HEK293T (cell line): ENCODE measurements at regions not wholly inside any gene's neighbourhood (a gene's known extent, or its start where the extent isn't known, plus 50 kb on each side); places are given as distances from the start of the nearest gene placed in this dataset.

ENCODE experiments used
- CTCF ChIA-PET: fragments of 350-600 bp; formaldehyde crosslinking; extraction: SDS; loops from one replicate; lab custom pipeline; 2021; ENCODE audit warnings: antibody characterized with exemption, inconsistent platforms; lab: Yijun Ruan, JAX
- POLR2A ChIA-PET: fragments of 350-600 bp; formaldehyde crosslinking; extraction: SDS; loops from one replicate; lab custom pipeline; 2020; ENCODE audit warnings: antibody characterized with exemption, inconsistent platforms; lab: Yijun Ruan, JAX
- DNase-seq: peaks from one replicate; pipeline ENCODE4 v3.0.0; 2012; ENCODE audit warnings: mixed read lengths; ENCODE audit errors: extremely low spot score
- ARNT ChIP-seq: fragments of 450-650 bp; IDR thresholded peaks from 2 replicates; pipeline ENCODE4 v1.6.1; 2017; ENCODE audit warnings: mild to moderate bottlenecking
- BHLHE40 ChIP-seq: fragments of 450-650 bp; IDR thresholded peaks from 2 replicates; pipeline ENCODE4 v1.6.1; 2016; ENCODE audit warnings: mild to moderate bottlenecking, moderate library complexity, borderline replicate concordance
- CTBP1 ChIP-seq: fragments of 450-650 bp; IDR thresholded peaks from 2 replicates; pipeline ENCODE4 v1.6.1; 2016; ENCODE audit warnings: borderline replicate concordance
- ELF4 ChIP-seq: fragments of 450-650 bp; IDR thresholded peaks from 2 replicates; pipeline ENCODE4 v1.6.1; 2017; ENCODE audit warnings: antibody characterized with exemption
- FOXA1 ChIP-seq: fragments of 450-650 bp; IDR thresholded peaks from 2 replicates; pipeline ENCODE4 v1.6.1; 2016; ENCODE audit warnings: mild to moderate bottlenecking
- FOXK2 ChIP-seq: fragments of 450-650 bp; IDR thresholded peaks from 2 replicates; pipeline ENCODE4 v1.6.1; 2016; ENCODE audit warnings: mild to moderate bottlenecking
- FOXM1 ChIP-seq: fragments of 450-650 bp; IDR thresholded peaks from 2 replicates; pipeline ENCODE4 v1.6.1; 2017; ENCODE audit warnings: mild to moderate bottlenecking, borderline replicate concordance
- HDGF ChIP-seq: fragments of 450-650 bp; IDR thresholded peaks from 2 replicates; pipeline ENCODE4 v1.6.1; 2017; ENCODE audit warnings: antibody characterized with exemption, borderline replicate concordance
- L3MBTL2 ChIP-seq: fragments of 450-650 bp; conservative IDR thresholded peaks from 2 replicates; pipeline ENCODE4 v1.6.1; 2016; ENCODE audit warnings: mild to moderate bottlenecking
- LEF1 ChIP-seq: fragments of 450-650 bp; IDR thresholded peaks from 2 replicates; pipeline ENCODE4 v1.6.1; 2017; ENCODE audit warnings: mild to moderate bottlenecking, borderline replicate concordance
- NFRKB ChIP-seq: fragments of 450-650 bp; IDR thresholded peaks from 2 replicates; pipeline ENCODE4 v1.6.1; 2016; ENCODE audit warnings: mild to moderate bottlenecking, moderate library complexity
- PKNOX1 ChIP-seq: fragments of 450-650 bp; IDR thresholded peaks from 2 replicates; pipeline ENCODE4 v1.6.1; 2016
- SP1 ChIP-seq: fragments of 450-650 bp; IDR thresholded peaks from 2 replicates; pipeline ENCODE4 v1.6.1; 2017
- SUZ12 ChIP-seq: fragments of 450-650 bp; IDR thresholded peaks from 2 replicates; pipeline ENCODE4 v1.6.1; 2016; ENCODE audit warnings: mild to moderate bottlenecking
- TARDBP ChIP-seq: fragments of 450-650 bp; IDR thresholded peaks from 2 replicates; pipeline ENCODE4 v1.6.1; 2016
- ZNF384 ChIP-seq: fragments of 450-650 bp; IDR thresholded peaks from 2 replicates; pipeline ENCODE4 v1.6.1; 2016

- TF ChIP-seq FOXM1 (no peak), SP1 (no peak), FOXA1 (no peak), HDGF (no peak), NFRKB (no peak), ARNT (no peak), TARDBP (no peak), ZNF384 (no peak), CTBP1 (no peak), ELF4 (no peak), SUZ12 (no peak), LEF1 (no peak), BHLHE40 (no peak), L3MBTL2 (no peak), FOXK2 (no peak), PKNOX1 (no peak)
- ChIA-PET CTCF (no interaction called here), POLR2A (no interaction called here)
- DNase-seq = no peak
Observed at GRCh38 chr11:116249561-116249960, 523.2 kb downstream of the BUD13 start.

GRCh38 chr11:116244889-116245288 is 527.9 kb downstream of the BUD13 start:
- POLR2A ChIA-PET = no interaction called here
- no peak for DNase-seq
- CTCF ChIA-PET = no interaction called here
- TF ChIP-seq L3MBTL2 = no peak

- POLR2A ChIA-PET = no interaction called here
- CTCF ChIA-PET = no interaction called here
- DNase-seq = no peak
- no peak for TF ChIP-seq TARDBP
- TF ChIP-seq CTBP1 = no peak
- TF ChIP-seq FOXM1 = no peak
- no peak for TF ChIP-seq HDGF
- TF ChIP-seq FOXA1 = no peak
- no peak for TF ChIP-seq PKNOX1
- no peak for TF ChIP-seq ARNT
- TF ChIP-seq BHLHE40 = no peak
- no peak for TF ChIP-seq LEF1
- TF ChIP-seq L3MBTL2 = no peak
- no peak for TF ChIP-seq NFRKB
Observed at GRCh38 chr11:116244439-116244838, 528.3 kb downstream of the BUD13 start.

- POLR2A ChIA-PET = no interaction called here
- DNase-seq = no peak
Observed at GRCh38 chr11:116243991-116244390, 528.8 kb downstream of the BUD13 start.

GRCh38 chr11:116242006-116242405 is 530.8 kb downstream of the BUD13 start:
- POLR2A ChIA-PET = no interaction called here
- no peak for DNase-seq
- CTCF ChIA-PET = no interaction called here
- TF ChIP-seq FOXA1 (no peak), SP1 (no peak), SUZ12 (no peak), ARNT (no peak), L3MBTL2 (no peak), FOXK2 (no peak), TARDBP (no peak), CTBP1 (no peak), NFRKB (no peak), ELF4 (no peak), FOXM1 (no peak), LEF1 (no peak), ZNF384 (no peak), BHLHE40 (no peak), HDGF (no peak)

More at GRCh38 chr11:116243991-116244390, 528.8 kb downstream of the BUD13 start:
- TF ChIP-seq LEF1 (no peak), NFRKB (no peak), FOXK2 (no peak), HDGF (no peak), SUZ12 (no peak), PKNOX1 (no peak), FOXM1 (no peak), SP1 (no peak), ELF4 (no peak), TARDBP (no peak)
- CTCF ChIA-PET = no interaction called here

- ChIA-PET POLR2A (no interaction called here), CTCF (no interaction called here)
- TF ChIP-seq NFRKB (no peak), SP1 (no peak), FOXA1 (no peak), SUZ12 (no peak), BHLHE40 (no peak), FOXK2 (no peak), ZNF384 (no peak), FOXM1 (no peak), L3MBTL2 (no peak), CTBP1 (no peak), HDGF (no peak), TARDBP (no peak), LEF1 (no peak), ARNT (no peak), ELF4 (no peak), PKNOX1 (no peak)
- no peak for DNase-seq
Observed at GRCh38 chr11:116240710-116241109, 532.1 kb downstream of the BUD13 start.
